Mesendoderm (in vitro differentiated cells): ENCODE measurements at regions not wholly inside any gene's neighbourhood (a gene's known extent, or its start where the extent isn't known, plus 50 kb on each side); places are given as distances from the start of the nearest gene placed in this dataset.

Experiments used
- DNase-seq: peaks from one replicate; pipeline ENCODE4 v3.0.0; 2013
- H2AK5ac ChIP-seq: 2 replicates; pipeline ENCODE4 v1.6.1; 2013; ENCODE audit warnings: low read length, inconsistent platforms
- H2BK120ac ChIP-seq: 2 replicates; pipeline ENCODE4 v1.6.1; 2013; ENCODE audit warnings: low read depth, mild to moderate bottlenecking, low read length, moderate library complexity, mixed read lengths
- H2BK15ac ChIP-seq: replicated peaks from 2 replicates; pipeline ENCODE4 v1.6.1; 2013; ENCODE audit warnings: low read depth, mild to moderate bottlenecking, moderate library complexity
- H2BK5ac ChIP-seq: 2 replicates; pipeline ENCODE4 v1.6.1; 2013; ENCODE audit warnings: low read length, inconsistent platforms
- H3K18ac ChIP-seq: 2 replicates; pipeline ENCODE4 v1.6.1; 2013; ENCODE audit warnings: mild to moderate bottlenecking, low read length, mixed read lengths
- H3K23ac ChIP-seq: one replicate; pipeline ENCODE4 v1.6.1; 2013; ENCODE audit warnings: low read length
- H3K27ac ChIP-seq: 2 replicates; pipeline ENCODE4 v1.5.1; 2013; ENCODE audit warnings: low read depth, mild to moderate bottlenecking, inconsistent platforms, low read length, moderate library complexity
- H3K27me3 ChIP-seq: 2 replicates; pipeline ENCODE4 v1.6.1; 2013; ENCODE audit warnings: low read length, control low read depth, mild to moderate bottlenecking, inconsistent platforms; ENCODE audit not compliant: insufficient read depth, poor library complexity
- H3K36me3 ChIP-seq: 2 replicates; pipeline ENCODE4 v1.6.1; 2013; ENCODE audit warnings: low read length, inconsistent platforms; ENCODE audit not compliant: control insufficient read depth, insufficient read depth
- H3K4ac ChIP-seq: one replicate; pipeline ENCODE4 v1.6.1; 2013; ENCODE audit warnings: low read depth, mild to moderate bottlenecking, low read length, moderate library complexity
- H3K4me1 ChIP-seq: 2 replicates; pipeline ENCODE4 v1.6.1; 2013; ENCODE audit warnings: low read depth, low read length, inconsistent platforms; ENCODE audit not compliant: control insufficient read depth
- H3K4me2 ChIP-seq: 2 replicates; pipeline ENCODE4 v1.6.1; 2013; ENCODE audit warnings: low read length
- H3K4me3 ChIP-seq: 2 replicates; pipeline ENCODE4 v1.5.1; 2013; ENCODE audit warnings: mild to moderate bottlenecking, low read length
- H3K56ac ChIP-seq: one replicate; pipeline ENCODE4 v1.6.1; 2013; ENCODE audit warnings: low read length
- H3K79me1 ChIP-seq: 2 replicates; pipeline ENCODE4 v1.6.1; 2013; ENCODE audit warnings: low read length, inconsistent platforms
- H3K79me2 ChIP-seq: 2 replicates; pipeline ENCODE4 v1.6.1; 2013; ENCODE audit warnings: mild to moderate bottlenecking, low read length; ENCODE audit not compliant: control insufficient read depth, insufficient read depth
- H3K9ac ChIP-seq: 2 replicates; pipeline ENCODE4 v1.6.1; 2013; ENCODE audit warnings: low read length, inconsistent platforms
- H4K5ac ChIP-seq: one replicate; pipeline ENCODE4 v1.6.1; 2013; ENCODE audit warnings: low read length
- H4K8ac ChIP-seq: one replicate; pipeline ENCODE4 v1.6.1; 2013; ENCODE audit warnings: low read depth, mild to moderate bottlenecking, control low read depth, low read length, moderate library complexity
- WGBS: extraction: QIAGEN DNeasy Blood & Tissue Kit; methylation state at CpG from one replicate; pipeline ENCODE4 v1.1.7; 2013; ENCODE audit warnings: low lambda C conversion rate, missing lambda C conversion rate; ENCODE audit not compliant: insufficient coverage; ENCODE audit errors: extremely low coverage; 5-methylcytosine and 5-hydroxymethylcytosine counted together

- Histone ChIP-seq H3K4me3 (no peak overlapping the region), H3K18ac (no peak overlapping the region), H4K8ac (no peak overlapping the region), H3K27ac (no peak overlapping the region), H3K56ac (no peak overlapping the region), H3K4ac (no peak overlapping the region), H3K9ac (no peak overlapping the region), H3K79me1 (no peaks in the 10 kb centered on the region), H3K36me3 (no peaks in the 10 kb centered on the region), H2BK5ac (no peak overlapping the region), H4K5ac (no peak overlapping the region), H2AK5ac (no peak overlapping the region), H3K27me3 (no peaks in the 10 kb centered on the region), H2BK15ac (no peak overlapping the region), H3K79me2 (no peaks in the 10 kb centered on the region), H3K4me1 (no peaks in the 10 kb centered on the region), H3K23ac (no peak overlapping the region), H2BK120ac (no peak overlapping the region), H3K4me2 (no peak overlapping the region)
- no CpG with 5 or more reads among the region's 3 CpGs for WGBS
- no peak for DNase-seq
These were observed 284.3 kb downstream of the LMO4 start for GRCh38 chr1:87612956-87613355.

GRCh38 chr1:87615491-87615890 lies 286.8 kb downstream of the LMO4 start:
- H3K27me3 ChIP-seq: no peaks in the 10 kb centered on the region
- H3K79me2 ChIP-seq: no peaks in the 10 kb centered on the region
- no peak overlapping the region for H3K9ac ChIP-seq
- H2BK15ac ChIP-seq: no peak overlapping the region
- H2BK5ac ChIP-seq: no peak overlapping the region
- no peak overlapping the region for H2BK120ac ChIP-seq
- H3K4me3 ChIP-seq: no peak overlapping the region
- no CpG with 5 or more reads among the region's 2 CpGs for WGBS
- no peak overlapping the region for H3K18ac ChIP-seq
- no peaks in the 10 kb centered on the region for H3K4me1 ChIP-seq
- no peak overlapping the region for H3K4me2 ChIP-seq
- H3K23ac ChIP-seq: no peak overlapping the region
- no peak overlapping the region for H3K56ac ChIP-seq
- H3K27ac ChIP-seq: no peak overlapping the region
- H4K5ac ChIP-seq: no peak overlapping the region
- H3K36me3 ChIP-seq: no peaks in the 10 kb centered on the region
- no peak overlapping the region for H2AK5ac ChIP-seq
- no peaks in the 10 kb centered on the region for H3K79me1 ChIP-seq
- H3K4ac ChIP-seq: no peak overlapping the region
- no peak overlapping the region for H4K8ac ChIP-seq
- DNase-seq: no peak

- H4K5ac ChIP-seq: no peak overlapping the region
- H2AK5ac ChIP-seq: no peak overlapping the region
- no peak overlapping the region for H2BK120ac ChIP-seq
- H3K79me2 ChIP-seq: no peaks in the 10 kb centered on the region
- H3K4me1 ChIP-seq: no peaks in the 10 kb centered on the region
- H3K4me2 ChIP-seq: no peak overlapping the region
- WGBS: no CpG with 5 or more reads among the region's 2 CpGs
- no peaks in the 10 kb centered on the region for H3K79me1 ChIP-seq
- no peak overlapping the region for H3K56ac ChIP-seq
- H3K27me3 ChIP-seq: no peaks in the 10 kb centered on the region
- no peak overlapping the region for H3K27ac ChIP-seq
- no peaks in the 10 kb centered on the region for H3K36me3 ChIP-seq
- no peak overlapping the region for H4K8ac ChIP-seq
- H2BK15ac ChIP-seq: no peak overlapping the region
- no peak overlapping the region for H3K9ac ChIP-seq
- no peak overlapping the region for H3K4ac ChIP-seq
- no peak for DNase-seq
- no peak overlapping the region for H3K4me3 ChIP-seq
- H3K23ac ChIP-seq: no peak overlapping the region
- no peak overlapping the region for H3K18ac ChIP-seq
- no peak overlapping the region for H2BK5ac ChIP-seq
These were observed 287.2 kb downstream of the LMO4 start for GRCh38 chr1:87615901-87616300.

- H3K9ac ChIP-seq: no peak overlapping the region
- H3K79me2 ChIP-seq: no peaks in the 10 kb centered on the region
- H3K79me1 ChIP-seq: no peaks in the 10 kb centered on the region
- H3K36me3 ChIP-seq: no peaks in the 10 kb centered on the region
- no peak overlapping the region for H2BK15ac ChIP-seq
- no peak overlapping the region for H3K56ac ChIP-seq
- no peak for DNase-seq
- H4K8ac ChIP-seq: no peak overlapping the region
- H3K18ac ChIP-seq: no peak overlapping the region
- H3K4ac ChIP-seq: no peak overlapping the region
- H3K27ac ChIP-seq: no peak overlapping the region
- no CpG with 5 or more reads among the region's 2 CpGs for WGBS
- H3K4me2 ChIP-seq: no peak overlapping the region
- no peak overlapping the region for H2AK5ac ChIP-seq
- H2BK5ac ChIP-seq: no peak overlapping the region
- no peak overlapping the region for H3K4me3 ChIP-seq
- H3K27me3 ChIP-seq: no peaks in the 10 kb centered on the region
- no peak overlapping the region for H2BK120ac ChIP-seq
- H4K5ac ChIP-seq: no peak overlapping the region
- H3K23ac ChIP-seq: no peak overlapping the region
- H3K4me1 ChIP-seq: no peaks in the 10 kb centered on the region
These were observed 292.1 kb downstream of the LMO4 start for GRCh38 chr1:87620807-87621206.

- DNase-seq: no peak
- H4K5ac ChIP-seq: no peak overlapping the region
- H2AK5ac ChIP-seq: no peak overlapping the region
- no peaks in the 10 kb centered on the region for H3K4me1 ChIP-seq
- no peaks in the 10 kb centered on the region for H3K36me3 ChIP-seq
- H3K23ac ChIP-seq: no peak overlapping the region
- H2BK5ac ChIP-seq: no peak overlapping the region
- no peak overlapping the region for H3K18ac ChIP-seq
- no peak overlapping the region for H3K56ac ChIP-seq
- no peak overlapping the region for H3K9ac ChIP-seq
- no peak overlapping the region for H3K4me3 ChIP-seq
- no peaks in the 10 kb centered on the region for H3K79me1 ChIP-seq
- H2BK120ac ChIP-seq: no peak overlapping the region
- H2BK15ac ChIP-seq: no peak overlapping the region
- no CpG with 5 or more reads among the region's 1 CpG for WGBS
- no peak overlapping the region for H4K8ac ChIP-seq
- no peak overlapping the region for H3K4ac ChIP-seq
- no peaks in the 10 kb centered on the region for H3K79me2 ChIP-seq
- H3K4me2 ChIP-seq: no peak overlapping the region
- H3K27ac ChIP-seq: no peak overlapping the region
- H3K27me3 ChIP-seq: no peaks in the 10 kb centered on the region
These were observed 301.0 kb downstream of the LMO4 start for GRCh38 chr1:87629673-87630072.

GRCh38 chr1:87632232-87632631 lies 303.6 kb downstream of the LMO4 start:
- Histone ChIP-seq H2AK5ac (no peak overlapping the region), H3K27ac (no peak overlapping the region), H3K79me1 (no peaks in the 10 kb centered on the region), H4K8ac (no peak overlapping the region), H2BK15ac (no peak overlapping the region), H3K79me2 (no peaks in the 10 kb centered on the region), H3K4ac (no peak overlapping the region), H3K4me1 (no peaks in the 10 kb centered on the region), H3K36me3 (no peaks in the 10 kb centered on the region), H3K23ac (no peak overlapping the region), H3K18ac (no peak overlapping the region), H3K27me3 (no peaks in the 10 kb centered on the region), H2BK5ac (no peak overlapping the region), H3K4me3 (no peak overlapping the region), H3K9ac (no peak overlapping the region), H3K4me2 (no peak overlapping the region), H2BK120ac (no peak overlapping the region), H4K5ac (no peak overlapping the region), H3K56ac (no peak overlapping the region)
- no CpG with 5 or more reads among the region's 3 CpGs for WGBS
- no peak for DNase-seq
